SU-DHL-6 (cell line): ENCODE measurements at regions not wholly inside any gene's neighbourhood (a gene's known extent, or its start where the extent isn't known, plus 50 kb on each side); places are given as distances from the start of the nearest gene placed in this dataset.

ENCODE experiments used
- EZH2phosphoT487 ChIP-seq: fragments of 200-600 bp; sonication (generic), shearing (Covaris generic); conservative IDR thresholded peaks from 2 replicates; pipeline ENCODE4 v1.6.1; 2018; ENCODE audit warnings: mild to moderate bottlenecking, antibody characterized with exemption, low read length, moderate library complexity, mixed read lengths
- TF ChIP-seq, protein P1 (sequence below): fragments of 200-600 bp; sonication (generic); IDR thresholded peaks from one replicate; pipeline ENCODE4 v1.5.1; 2017; ENCODE audit warnings: antibody characterized with exemption, mild to moderate bottlenecking, low read length, moderate library complexity; ENCODE audit not compliant: insufficient read depth, poor library complexity, severe bottlenecking

DNA sequence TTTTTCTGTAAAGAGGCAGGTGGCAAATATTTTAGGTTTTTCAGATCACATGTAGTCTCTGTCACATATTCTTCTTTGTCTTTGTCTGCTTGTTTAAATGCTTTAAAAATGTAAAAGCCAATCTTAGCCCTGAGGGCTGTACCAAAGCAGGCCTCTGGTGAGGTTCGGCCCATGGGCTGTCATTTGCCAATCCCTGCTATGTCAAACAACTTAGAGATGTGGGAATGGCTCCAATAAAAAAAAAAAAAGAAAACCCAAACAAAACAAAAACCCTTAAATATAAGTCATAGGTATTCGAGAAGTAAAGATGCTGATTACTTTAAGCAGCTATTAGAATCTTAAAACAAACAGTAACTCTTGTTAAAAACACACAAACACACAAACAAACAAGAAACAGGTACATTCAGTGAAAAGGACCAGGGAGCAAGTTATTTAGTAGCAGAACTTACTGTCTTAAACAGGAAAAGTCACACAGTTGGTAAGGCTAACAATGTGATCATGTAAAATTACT is 61.4 kb upstream of the NAMPT start:
- TF ChIP-seq, protein P1, sequence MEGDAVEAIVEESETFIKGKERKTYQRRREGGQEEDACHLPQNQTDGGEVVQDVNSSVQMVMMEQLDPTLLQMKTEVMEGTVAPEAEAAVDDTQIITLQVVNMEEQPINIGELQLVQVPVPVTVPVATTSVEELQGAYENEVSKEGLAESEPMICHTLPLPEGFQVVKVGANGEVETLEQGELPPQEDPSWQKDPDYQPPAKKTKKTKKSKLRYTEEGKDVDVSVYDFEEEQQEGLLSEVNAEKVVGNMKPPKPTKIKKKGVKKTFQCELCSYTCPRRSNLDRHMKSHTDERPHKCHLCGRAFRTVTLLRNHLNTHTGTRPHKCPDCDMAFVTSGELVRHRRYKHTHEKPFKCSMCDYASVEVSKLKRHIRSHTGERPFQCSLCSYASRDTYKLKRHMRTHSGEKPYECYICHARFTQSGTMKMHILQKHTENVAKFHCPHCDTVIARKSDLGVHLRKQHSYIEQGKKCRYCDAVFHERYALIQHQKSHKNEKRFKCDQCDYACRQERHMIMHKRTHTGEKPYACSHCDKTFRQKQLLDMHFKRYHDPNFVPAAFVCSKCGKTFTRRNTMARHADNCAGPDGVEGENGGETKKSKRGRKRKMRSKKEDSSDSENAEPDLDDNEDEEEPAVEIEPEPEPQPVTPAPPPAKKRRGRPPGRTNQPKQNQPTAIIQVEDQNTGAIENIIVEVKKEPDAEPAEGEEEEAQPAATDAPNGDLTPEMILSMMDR: no peak
- no peak for TF ChIP-seq EZH2phosphoT487
